Breast epithelium (tissue), 4 donors: ENCODE measurements at regions not wholly inside any gene's neighbourhood (a gene's known extent, or its start where the extent isn't known, plus 50 kb on each side); places are given as distances from the start of the nearest gene placed in this dataset.

Experiments used
- DNase-seq, 2 donors: peaks; one replicate each; pipeline ENCODE4 v3.0.0-alpha.2; 2019; ENCODE audit warnings: low spot score in 2 of 2
- H3K27ac ChIP-seq, 2 donors: fragments of 200-600 bp; sonication (generic) in 1 of 2; one replicate each; pipeline ENCODE4 v1.5.1; 2016 to 2019; ENCODE audit warnings: mild to moderate bottlenecking in 1 of 2
- H3K27me3 ChIP-seq, 2 donors: fragments of 200-600 bp; sonication (generic) in 1 of 2; one replicate each; pipeline versions ENCODE4 v1.5.1 to v1.6.0; 2017 to 2019; ENCODE audit warnings: control low read depth in 1 of 2, mild to moderate bottlenecking in 1 of 2
- H3K36me3 ChIP-seq: fragments of 200-600 bp; one replicate; pipeline ENCODE4 v1.5.1; 2019
- H3K4me1 ChIP-seq, 2 donors: fragments of 200-600 bp; sonication (generic); one replicate each; pipeline ENCODE4 v1.5.1; 2016 to 2019; ENCODE audit warnings: control low read depth in 1 of 2
- H3K4me3 ChIP-seq, 3 donors: fragments of 200-600 bp; sonication (generic); 1 replicate in 2 of 3; 2 replicates in 1 of 3; pipeline ENCODE4 v1.5.1; 2016 to 2019; ENCODE audit warnings: mild to moderate bottlenecking in 3 of 3, moderate library complexity in 2 of 3
- H3K9me3 ChIP-seq, 2 donors: fragments of 200-600 bp; sonication (generic) in 1 of 2; one replicate each; pipeline ENCODE4 v1.5.1; 2016 to 2019; ENCODE audit warnings: control low read depth in 1 of 2
- CTCF ChIP-seq, 3 donors: fragments of 450-650 bp; IDR thresholded peaks; one replicate each; pipeline ENCODE4 v1.5.1; 2016 to 2017; ENCODE audit warnings: antibody characterized with exemption in 3 of 3, mild to moderate bottlenecking in 3 of 3, moderate library complexity in 3 of 3
- POLR2A ChIP-seq: fragments of 450-650 bp; IDR thresholded peaks from one replicate; pipeline ENCODE4 v1.6.1; 2016; ENCODE audit warnings: antibody characterized with exemption, mild to moderate bottlenecking, moderate library complexity
- POLR2AphosphoS5 ChIP-seq, 3 donors: sonication (generic); formaldehyde crosslinking; IDR thresholded peaks; one replicate each; pipeline ENCODE4 v1.6.1; 2017; ENCODE audit warnings: antibody characterized with exemption in 3 of 3
- intact Hi-C: fragments of 100-400 bp; cut with DNase I; formaldehyde crosslinking; loops from one replicate; pipeline ENCODE4 v1.15.1; 2023; ENCODE audit warnings: low total_unique reads

- intact Hi-C loops, result no loop called here
- H3K4me3 ChIP-seq, result no peak overlapping the region
- no peaks in the 10 kb centered on the region for H3K4me1 ChIP-seq
- DNase-seq, result no peak
- no peak overlapping the region for H3K27ac ChIP-seq
- H3K36me3 ChIP-seq, result no peaks in the 10 kb centered on the region
- no peaks in the 10 kb centered on the region for H3K27me3 ChIP-seq
- no peaks in the 10 kb centered on the region for H3K9me3 ChIP-seq
- TF ChIP-seq CTCF (IDR thresholded peaks at IDR 0.05), result no peak
Observed at GRCh38 chr20:60143261-60143842, 185.1 kb downstream of the CDH26 start.

- intact Hi-C loops, result no loop called here
- no peak overlapping the region for H3K4me3 ChIP-seq
Observed at GRCh38 chr20:60144404-60144803, 186.2 kb downstream of the CDH26 start.

GRCh38 chr20:60144974-60145527, 186.8 kb downstream of the CDH26 start:
- no peaks in the 10 kb centered on the region for H3K9me3 ChIP-seq

More at GRCh38 chr20:60144404-60144803, 186.2 kb downstream of the CDH26 start:
- no peak for DNase-seq
- Histone ChIP-seq H3K4me1 (no peaks in the 10 kb centered on the region), H3K9me3 (no peaks in the 10 kb centered on the region), H3K27me3 (no peaks in the 10 kb centered on the region), H3K36me3 (no peaks in the 10 kb centered on the region), H3K27ac (no peak overlapping the region)
- TF ChIP-seq POLR2A (no peak), CTCF (IDR thresholded peaks at IDR 0.05) (no peak), POLR2AphosphoS5 (IDR thresholded peaks at IDR 0.05) (no peak)

GRCh38 chr20:60147004-60147403, 188.8 kb downstream of the CDH26 start:
- H3K36me3 ChIP-seq, result no peaks in the 10 kb centered on the region
- no peaks in the 10 kb centered on the region for H3K4me1 ChIP-seq
- no peaks in the 10 kb centered on the region for H3K9me3 ChIP-seq
- DNase-seq, result no peak
- no peaks in the 10 kb centered on the region for H3K27me3 ChIP-seq
- no peak overlapping the region for H3K27ac ChIP-seq
- no peak overlapping the region for H3K4me3 ChIP-seq
- TF ChIP-seq POLR2A (no peak), CTCF (IDR thresholded peaks at IDR 0.05) (no peak), POLR2AphosphoS5 (IDR thresholded peaks at IDR 0.05) (no peak)
- intact Hi-C loops, result no loop called here

More at GRCh38 chr20:60144974-60145527, 186.8 kb downstream of the CDH26 start:
- intact Hi-C loops, result no loop called here
- no peak for DNase-seq
- Histone ChIP-seq H3K4me1 (no peaks in the 10 kb centered on the region), H3K36me3 (no peaks in the 10 kb centered on the region), H3K4me3 (no peak overlapping the region), H3K27me3 (no peaks in the 10 kb centered on the region), H3K27ac (no peak overlapping the region)
- no peak for TF ChIP-seq POLR2A
- no peak for TF ChIP-seq POLR2AphosphoS5 (IDR thresholded peaks at IDR 0.05)
- no peak for TF ChIP-seq CTCF (IDR thresholded peaks at IDR 0.05)

GRCh38 chr20:60148885-60149284, 190.7 kb downstream of the CDH26 start:
- Histone ChIP-seq H3K36me3 (no peaks in the 10 kb centered on the region), H3K4me3 (no peak overlapping the region), H3K9me3 (no peaks in the 10 kb centered on the region), H3K27me3 (no peaks in the 10 kb centered on the region), H3K27ac (no peak overlapping the region), H3K4me1 (no peaks in the 10 kb centered on the region)
- TF ChIP-seq CTCF (IDR thresholded peaks at IDR 0.05) (no peak), POLR2AphosphoS5 (IDR thresholded peaks at IDR 0.05) (no peak), POLR2A (no peak)
- intact Hi-C loops, result no loop called here
- DNase-seq, result no peak
